ENCODE measurements at regions not wholly inside any gene's neighbourhood (a gene's known extent, or its start where the extent isn't known, plus 50 kb on each side); places are given as distances from the start of the nearest gene placed in this dataset.

DNA sequence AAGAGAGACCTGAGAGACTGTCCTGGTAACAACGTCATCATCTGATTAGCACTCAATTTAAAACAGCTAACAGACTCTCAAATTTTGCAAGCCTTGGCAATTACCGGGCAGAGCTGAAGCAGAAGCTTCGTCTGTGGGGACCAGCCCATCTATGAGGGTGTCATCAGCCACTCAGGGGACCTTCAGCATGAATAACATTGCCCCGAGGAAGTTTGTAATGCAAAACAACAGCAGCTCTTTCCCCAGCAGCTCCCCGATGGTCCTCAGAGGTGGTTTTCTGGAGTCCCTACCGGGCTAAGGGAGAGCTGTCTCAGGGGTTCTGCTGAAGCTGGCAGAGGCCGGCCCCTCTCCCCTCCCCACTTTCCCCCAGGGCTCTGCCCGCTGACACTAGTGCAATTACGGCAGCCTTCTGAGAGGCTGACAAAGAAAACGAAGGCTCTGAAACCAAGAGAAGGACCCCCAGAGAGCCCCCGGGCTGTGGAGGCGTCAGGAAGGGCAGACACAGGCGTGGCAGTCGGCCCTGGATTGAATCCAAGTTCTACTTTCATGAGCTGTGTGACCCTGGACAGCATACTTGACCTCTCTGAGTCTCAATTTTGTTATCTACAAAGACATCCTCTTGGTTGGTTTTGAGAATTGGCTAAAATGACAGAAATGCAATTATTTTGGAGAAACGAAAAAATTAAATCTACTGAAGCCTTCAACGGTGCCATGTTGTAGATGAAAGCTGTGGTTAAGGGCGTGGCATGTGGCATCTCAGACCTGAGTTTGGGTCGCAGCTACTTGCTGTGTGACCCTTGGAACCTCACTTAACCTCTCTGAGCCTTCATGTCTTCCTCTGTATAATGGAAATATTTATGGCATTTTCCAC is 102.1 kb upstream of the TLE3 start:
- DNase-seq (ENCODE audit: low spot score): peak; percentile 36

DNA sequence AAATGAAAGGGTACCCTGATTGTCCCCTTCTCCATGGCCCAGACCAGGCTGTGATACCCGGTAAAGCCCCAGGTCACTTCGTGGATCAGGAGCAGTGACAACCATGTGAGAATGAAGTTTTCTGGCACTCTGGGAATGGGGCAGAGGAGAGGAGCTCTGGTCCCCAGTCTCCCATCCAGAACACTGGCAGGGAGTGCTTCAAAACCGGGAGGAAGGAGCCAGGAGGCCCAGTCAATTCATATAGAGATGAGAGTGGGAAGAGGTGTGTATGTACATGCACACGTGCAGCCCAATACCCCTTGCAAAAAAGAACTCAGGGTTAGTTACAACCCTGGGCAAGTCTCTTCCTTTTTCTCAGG is 101.4 kb upstream of the TLE3 start:
- no peak for DNase-seq (ENCODE audit: low spot score)

DNA sequence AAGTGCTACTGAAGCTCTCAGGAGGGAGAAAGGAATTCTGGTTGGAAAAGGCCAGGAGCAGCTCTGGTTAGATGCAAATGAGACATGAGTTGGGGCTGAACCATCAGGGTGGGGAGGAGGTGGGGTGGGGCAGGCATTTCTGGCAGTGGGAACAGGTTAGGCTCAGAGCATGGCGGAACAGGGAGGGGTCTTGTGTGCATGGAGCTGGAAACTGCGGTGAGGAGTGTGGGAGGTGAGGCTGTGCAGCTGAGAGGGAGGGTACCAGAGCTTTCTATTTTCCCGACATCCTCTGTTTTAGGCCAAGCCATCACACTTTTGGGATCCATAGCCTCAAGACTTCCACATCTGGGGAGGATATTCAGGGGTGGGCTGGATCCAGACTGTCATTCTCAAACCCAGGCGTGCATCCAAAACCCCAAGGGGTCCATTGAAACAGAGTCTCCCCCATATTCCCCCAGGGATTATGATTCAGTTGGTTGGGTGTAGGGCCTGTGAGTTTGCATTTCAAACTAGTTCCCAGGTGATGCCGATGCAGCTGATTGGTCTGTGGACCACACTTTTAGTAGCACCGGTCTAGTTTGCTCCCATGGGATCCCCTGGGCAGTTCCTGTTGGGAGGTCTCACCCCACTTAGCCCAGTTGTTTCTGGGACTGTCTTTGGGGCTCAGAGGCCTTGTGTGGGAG is 100.9 kb upstream of the TLE3 start:
- DNase-seq (ENCODE audit: low spot score): no peak

DNA sequence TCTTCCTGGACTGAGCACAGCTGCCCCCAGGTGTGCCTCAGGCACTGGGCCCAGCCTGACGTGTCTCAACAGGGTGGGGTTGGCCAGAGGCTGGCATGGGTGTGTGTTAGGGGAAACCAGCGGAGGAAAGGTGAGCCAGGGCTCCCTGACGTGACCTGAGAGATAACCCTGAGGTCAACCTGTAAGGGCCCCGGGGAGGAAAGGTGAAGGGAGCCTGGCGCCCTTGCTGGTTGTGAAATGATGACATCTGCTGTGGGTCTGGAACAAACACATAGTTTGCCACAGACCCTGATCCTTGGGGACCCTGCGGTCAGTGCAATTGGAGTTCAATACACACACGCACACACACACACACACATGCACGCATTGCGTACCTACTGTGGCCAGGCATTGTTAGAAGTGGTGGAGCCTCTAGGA is 100.2 kb upstream of the TLE3 start:
- DNase-seq (ENCODE audit: low spot score): no peak

DNA sequence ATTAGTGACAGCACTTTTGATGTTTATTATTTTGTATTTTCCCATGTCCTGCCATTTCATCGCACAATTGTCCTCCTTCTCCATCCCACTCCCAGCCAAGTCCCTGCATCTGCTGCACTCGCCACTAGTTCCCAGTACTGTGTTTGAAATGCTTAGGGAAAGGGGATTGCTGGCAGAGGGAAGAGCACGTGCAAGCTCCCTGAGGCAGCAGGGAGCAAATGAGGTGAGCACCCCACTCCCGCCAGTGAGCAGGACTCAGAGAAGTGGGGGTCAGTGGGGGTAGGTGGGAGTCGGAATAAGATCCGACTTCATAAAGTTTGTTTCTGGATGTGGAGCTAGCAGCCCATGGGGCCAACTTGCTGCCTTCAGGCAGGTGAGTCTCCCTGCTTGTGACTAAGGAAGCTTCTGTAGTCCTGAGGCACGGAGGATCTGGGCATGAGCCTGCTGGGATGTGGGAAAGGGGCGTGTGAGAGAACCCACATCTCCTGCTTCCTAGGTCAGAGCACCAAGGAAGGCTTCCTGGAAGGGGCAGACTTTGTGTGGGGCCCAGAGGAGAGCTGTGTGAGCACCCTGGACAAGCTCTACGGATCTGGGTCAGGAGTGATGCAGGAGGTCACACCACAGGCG is 99.7 kb upstream of the TLE3 start:
- DNase-seq (ENCODE audit: low spot score): no peak

DNA sequence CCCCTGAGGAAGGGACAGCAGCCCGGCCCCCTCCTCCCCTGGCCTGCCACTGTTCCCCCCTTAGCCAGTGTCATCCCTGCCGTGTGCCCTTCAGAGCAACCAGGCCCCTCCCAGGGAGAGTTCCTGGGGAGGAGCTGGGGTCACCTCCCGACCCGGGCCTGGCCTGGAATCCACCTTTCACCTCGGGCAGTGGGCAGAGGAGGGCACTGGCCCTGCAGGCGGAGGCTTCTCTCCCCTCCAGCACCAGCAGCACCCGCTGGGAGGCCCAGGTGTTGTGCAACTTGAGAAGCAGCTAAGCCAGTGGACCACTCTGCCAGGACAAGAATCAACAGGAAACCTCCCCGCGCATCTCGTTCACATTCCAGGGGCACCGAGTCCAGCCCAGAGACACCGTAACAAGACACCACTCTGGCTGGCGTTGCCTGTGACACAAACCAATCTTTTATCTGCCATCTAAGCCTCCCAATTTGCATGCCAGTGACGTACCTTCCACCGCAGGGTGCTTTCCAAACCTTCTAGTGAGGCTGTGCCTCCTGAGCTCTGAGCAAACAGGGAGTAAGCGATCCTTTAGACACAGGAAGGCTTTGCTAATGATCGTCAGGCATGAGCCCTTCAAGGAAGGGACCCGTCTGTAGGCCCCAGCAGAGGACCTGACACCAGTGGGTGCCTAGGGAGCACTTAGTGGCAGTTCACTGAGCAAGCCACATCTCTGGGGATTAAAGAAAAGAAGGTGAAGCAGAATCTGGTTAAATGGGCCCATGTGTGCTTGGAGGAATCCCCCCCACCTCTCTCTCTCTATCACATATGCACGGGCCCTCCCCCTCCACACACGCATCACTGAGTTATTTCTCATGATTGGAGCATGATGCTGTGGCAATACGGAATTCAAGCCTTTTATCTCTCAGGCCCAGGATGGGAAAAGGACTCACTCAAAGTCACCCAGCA is 98.9 kb upstream of the TLE3 start:
- peak; percentile 84 for DNase-seq (ENCODE audit: low spot score)

DNA sequence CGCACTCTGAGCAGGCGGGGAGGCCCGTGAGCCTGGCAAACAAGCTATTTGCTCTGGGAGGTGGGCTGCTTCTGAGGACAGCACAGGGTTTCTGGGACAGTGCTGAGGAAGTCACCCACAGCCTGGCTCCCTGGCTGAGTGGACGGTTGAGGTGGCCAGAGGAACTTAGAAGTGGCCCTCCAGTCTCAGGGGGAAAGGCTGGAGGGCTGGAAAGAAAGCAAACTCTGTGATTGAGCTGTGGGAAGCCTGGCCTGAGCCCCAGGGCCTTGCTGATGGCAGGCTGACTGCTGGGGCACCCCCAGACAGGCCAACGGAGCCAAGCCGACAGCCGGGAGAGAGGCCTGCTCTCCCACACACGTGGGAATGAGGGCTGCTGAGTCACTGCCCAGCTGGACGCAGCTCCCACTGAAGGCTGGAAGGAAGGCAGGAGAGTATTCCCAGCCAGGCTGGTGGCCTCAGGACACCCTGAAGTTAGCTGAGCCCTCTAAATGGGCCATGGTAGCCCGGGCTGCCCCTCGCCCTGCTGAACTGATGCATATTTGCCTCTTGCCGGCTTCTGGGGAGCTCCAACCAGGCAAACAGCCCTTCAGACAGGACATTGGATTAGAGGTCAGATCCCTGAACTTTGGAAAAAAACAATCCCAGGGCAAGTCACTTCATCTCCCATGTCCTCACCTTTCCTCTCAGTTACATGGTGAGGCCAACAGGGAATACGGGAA is 98.0 kb upstream of the TLE3 start:
- no peak for DNase-seq (ENCODE audit: low spot score)

DNA sequence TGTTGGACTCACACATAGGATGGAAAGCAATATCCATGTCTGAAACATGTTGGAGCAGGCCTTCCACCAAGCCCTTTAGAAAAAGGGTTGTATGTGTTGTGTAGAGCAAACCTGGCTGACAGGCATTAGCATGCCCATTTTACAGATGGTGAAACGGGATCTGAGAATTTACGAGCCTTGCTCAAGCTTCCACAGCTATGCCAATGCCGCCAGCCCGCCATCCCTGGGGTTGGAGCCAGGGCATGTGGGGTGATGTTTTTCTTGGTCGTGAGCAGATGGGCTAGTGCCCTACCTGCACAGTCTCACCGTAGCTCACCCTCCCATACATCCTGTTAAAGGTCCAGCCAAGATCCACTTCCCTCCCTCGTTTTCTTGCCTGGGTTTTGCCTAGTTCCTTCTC is 97.5 kb upstream of the TLE3 start:
- DNase-seq (ENCODE audit: low spot score): no peak

DNA sequence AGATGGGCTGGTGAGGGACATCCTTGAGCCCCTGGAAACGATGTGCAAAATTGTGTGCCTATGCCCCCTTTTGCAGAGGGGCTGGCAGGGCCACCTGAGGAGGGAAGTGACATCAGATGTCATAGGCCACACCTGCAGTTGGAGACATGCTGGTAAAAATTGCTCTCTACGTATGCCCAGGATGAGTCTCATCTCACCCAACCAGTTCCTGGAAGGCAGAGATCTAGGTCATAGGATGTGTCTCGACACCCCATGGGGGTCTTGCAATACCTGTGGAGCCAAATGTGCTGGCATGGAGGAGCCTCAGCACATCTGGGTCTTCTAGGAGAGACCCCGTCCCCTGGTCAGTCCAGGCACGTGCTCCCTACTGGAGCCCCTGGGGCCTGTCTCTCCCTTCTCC is 96.5 kb upstream of the TLE3 start:
- DNase-seq (ENCODE audit: low spot score): no peak

DNA sequence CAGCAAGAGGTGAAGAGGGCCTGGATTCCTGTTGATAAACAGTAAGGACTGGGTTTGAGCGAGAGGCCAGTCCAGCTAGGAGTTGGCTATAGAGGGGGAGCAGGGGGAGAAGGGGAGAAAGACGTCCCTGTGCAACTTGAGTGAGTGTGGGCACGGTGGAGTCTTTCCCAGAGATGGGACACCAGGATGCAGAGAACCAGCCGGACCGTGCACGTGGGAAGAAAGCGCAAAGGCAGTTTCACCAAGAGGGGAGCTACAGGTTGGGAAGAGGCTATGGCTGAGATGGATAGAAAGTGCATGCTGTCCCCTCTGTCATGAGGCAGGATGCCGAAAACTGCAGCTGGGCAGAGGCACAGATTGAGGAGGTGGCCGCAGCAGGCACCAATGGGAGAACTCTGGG is 96.0 kb upstream of the TLE3 start:
- DNase-seq (ENCODE audit: low spot score): no peak

DNA sequence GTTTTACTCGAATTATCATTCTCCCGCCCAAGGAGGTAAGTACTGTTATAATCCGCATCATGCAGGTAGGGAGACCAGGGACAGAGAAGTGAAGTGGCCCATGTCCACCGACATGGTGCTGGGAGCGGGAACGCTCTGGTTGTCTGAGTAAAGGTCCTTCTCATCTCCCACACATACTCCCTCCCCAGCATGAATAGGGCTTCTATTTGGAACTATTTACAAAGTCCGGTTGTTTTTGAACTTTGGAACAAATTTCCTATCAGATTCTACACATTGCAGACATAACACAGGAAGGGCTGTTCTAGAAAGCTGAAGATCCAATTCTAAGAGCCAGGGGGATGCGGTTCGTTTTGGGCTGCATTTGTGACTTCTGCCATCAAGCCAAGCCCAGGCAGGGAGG is 94.8 kb upstream of the TLE3 start:
- DNase-seq (ENCODE audit: low spot score): no peak

DNA sequence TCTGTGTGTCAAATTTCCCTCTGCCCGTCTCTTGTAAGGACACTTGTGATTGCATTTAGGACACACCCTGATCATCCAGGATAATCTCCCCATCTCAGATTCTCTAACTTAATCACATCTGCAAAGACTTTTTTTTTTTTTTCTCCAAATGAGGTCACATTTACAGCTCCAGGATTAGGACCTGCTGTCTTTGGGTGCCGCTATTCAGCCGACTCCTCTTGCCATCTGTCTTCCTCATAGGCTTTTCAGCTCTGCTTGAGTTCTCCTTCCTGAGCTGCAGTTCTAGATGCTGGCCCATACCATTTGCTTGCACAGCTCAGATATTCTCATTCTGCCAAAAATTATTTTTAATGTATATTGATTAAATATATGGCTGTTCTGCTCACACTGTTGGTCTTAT is 94.3 kb upstream of the TLE3 start:
- DNase-seq (ENCODE audit: low spot score): no peak

DNA sequence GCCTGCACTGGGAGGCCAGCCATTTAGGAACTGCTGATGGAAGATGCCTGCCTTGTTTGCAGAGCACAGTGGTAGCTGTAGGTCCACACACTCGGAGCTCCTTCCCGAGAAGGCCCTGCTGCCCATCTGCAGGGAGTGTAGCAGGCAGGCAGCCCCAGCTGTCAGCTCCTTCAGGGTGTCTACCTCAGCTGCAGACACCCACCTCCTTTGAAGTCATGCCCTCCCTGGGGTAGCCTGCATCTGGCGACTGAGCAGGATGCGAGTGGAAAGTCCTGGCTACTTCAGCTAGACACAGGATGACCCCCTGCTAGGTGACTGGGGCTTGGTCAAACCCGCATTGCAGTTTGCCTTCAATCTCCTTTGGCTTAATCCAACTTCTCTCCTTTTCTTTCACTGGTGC is 93.2 kb upstream of the TLE3 start:
- no peak for DNase-seq (ENCODE audit: low spot score)

DNA sequence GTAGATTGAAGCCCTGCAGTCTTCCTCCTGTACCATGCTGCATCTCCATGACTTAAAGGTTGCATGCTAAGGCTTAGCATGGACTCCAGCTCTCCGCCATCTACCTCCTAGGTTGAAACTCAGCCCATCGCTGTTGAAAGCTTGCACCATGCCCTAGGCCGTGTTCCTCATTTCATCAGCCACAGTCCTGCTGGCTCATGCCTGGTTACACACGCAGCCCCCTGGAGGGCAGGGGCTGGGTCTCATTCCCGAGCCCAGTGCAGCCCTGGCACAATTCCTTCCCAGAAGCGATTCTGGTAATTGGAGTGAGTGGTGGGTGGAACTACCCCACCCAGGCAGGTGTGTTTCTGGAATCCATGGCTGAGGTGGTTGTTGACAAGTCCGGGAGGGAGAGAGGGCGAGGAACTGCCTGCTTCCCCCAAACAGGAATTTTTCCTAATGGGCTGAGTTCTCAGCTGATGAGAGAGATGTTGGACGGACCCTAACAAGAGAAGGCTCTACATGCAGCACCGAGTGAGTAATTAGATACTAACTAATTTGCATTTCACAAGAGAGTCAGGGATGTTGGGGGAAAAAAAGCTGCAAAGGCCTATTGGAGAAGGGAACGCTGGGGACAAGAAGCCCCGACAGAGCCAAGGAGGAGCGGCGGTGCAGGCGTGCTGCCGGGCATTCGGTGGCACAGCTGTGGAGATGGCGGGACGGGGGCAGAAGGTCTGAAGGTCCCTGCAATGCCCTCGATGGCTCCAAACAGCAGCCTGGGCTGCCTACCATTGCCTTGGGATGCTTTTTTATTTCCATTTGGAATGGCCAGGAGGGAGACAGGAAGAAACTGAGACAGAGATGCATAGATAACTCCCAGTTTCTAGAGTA is 92.3 kb upstream of the TLE3 start:
- no peak for DNase-seq (ENCODE audit: low spot score)

DNA sequence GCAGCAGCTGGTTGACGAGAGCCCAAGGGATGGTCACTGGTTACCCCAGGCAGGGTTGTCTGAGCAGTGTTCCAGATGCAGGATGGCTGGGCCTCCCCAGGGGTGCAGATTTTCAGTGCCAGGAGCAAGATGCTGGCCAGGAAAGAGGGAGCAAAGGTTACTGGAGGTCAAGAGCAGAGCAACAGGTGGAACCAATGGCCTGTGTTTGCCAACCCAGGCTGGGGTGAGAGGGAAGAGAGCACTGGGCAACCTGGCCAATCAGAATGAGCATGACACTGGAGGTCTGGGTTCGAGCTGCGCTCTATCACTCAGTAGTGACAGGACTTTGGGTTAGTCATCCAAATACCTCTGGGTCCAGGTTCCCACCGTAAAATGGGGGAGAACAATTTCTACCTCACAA is 90.6 kb upstream of the TLE3 start:
- DNase-seq (ENCODE audit: low spot score): no peak

DNA sequence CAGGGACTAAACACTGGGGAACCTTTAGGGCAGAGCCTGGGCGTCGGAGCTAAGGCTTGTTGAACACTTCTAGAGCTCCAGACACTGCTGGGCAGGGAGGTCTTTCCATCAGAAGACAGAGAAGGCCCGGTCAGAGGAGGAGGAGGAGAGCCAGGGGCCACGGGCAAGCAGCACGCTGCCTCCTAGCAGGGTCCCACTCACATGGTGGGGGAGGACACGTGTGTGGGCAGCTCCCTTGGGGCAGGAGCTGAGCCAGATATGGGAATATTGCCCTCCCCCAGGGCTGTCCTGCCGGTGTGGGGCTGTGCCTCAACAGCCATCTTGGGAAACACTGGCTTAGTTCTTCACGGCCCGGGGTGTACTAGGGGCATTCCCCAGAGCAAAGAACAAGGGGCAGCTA is 89.6 kb upstream of the TLE3 start:
- DNase-seq (ENCODE audit: low spot score): no peak

DNA sequence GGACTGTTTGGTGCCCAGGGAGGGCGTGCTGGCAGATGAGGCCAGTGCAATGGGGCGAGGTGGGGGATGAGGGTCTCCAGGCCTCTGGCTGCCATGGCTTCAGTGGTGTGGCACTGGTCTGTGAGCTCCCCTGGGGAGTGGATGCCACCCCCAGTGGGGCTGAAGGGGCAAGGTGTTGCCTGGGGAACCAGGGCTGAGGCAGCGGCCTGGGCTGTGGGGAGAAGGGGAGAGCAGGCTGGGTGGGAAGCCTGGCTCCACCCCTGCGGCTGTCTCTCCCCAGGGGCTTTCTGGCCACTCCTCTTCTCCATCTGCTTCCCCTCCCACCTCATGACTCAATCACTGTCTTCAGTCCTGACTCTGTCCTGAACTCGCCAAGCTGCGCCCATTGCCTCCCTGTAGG is 88.4 kb upstream of the TLE3 start:
- no peak for DNase-seq (ENCODE audit: low spot score)

DNA sequence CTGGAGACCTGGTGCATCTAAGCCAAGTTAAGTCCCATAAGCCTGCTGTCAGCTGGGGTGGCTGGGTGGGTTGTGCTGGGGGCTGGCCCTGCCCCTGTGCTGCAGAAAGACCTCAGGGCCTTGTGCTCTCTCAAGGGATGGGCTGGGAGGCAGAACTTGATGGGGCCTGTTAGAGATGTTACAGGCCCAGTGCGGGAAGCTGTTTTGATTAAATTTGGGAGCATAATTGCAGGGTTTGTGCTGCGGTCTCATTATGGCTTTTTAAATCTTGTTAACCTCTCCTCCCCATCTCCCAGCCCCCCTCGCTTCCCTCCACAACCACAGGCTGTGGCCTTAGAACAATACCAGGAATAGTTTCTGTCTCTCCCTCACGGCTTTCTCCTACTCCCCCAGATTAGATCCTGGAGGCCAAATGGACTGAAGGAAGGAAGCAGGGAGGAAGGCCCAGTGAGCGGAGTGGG is 87.6 kb upstream of the TLE3 start:
- DNase-seq (ENCODE audit: low spot score): no peak

DNA sequence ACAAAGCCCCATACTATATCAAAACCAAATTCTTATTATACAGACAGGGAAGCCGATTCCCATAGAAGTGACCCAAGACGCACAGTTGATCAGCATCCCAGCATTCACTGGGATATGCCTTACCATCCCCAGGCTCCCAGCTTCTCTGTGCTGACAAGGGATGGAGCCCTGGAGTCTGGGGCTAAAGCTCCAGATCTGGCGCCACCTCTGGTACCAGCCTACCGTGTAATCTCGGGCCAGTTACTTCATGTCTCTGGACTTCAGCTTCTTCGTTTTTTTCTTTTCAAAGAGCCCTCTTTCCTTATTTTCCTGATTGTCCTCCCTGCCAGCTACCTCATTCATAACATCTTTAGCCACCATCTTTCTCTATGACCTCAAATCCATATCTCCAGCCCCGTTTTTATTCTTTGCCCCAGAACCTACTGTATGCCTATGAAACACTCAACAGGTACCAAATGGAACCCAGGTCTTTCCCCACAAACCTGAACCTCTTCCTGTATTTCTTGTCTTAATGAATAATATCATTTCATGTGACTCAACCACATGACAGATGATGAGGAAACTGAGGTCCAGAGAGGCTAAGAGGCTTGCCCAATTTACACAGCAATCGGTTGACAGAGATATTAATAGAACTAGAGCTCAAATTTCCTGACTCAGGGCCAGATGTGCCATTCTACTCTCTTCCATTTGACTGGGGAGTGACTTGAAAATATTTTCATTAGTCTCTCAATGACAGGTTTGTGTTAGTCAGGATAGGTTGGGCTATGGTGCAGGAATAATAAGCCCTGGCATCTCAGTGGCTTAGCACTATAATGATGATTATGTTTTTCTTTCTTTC is 85.4 kb upstream of the TLE3 start:
- DNase-seq (ENCODE audit: low spot score): no peak

Data from NAMALWA (cell line).